H1 (cell line): ENCODE measurements at regions not wholly inside any gene's neighbourhood (a gene's known extent, or its start where the extent isn't known, plus 50 kb on each side); places are given as distances from the start of the nearest gene placed in this dataset.

ENCODE experiments used
- CTCF ChIA-PET: fragments of 300-600 bp; sonication (Branson Sonifier 250); formaldehyde crosslinking; loops from one replicate; lab custom pipeline; 2021; ENCODE audit not compliant: partially characterized antibody; lab: Charles Lee
- POLR2A ChIA-PET: fragments of 300-600 bp; sonication (Branson Sonifier 250); formaldehyde crosslinking; loops from one replicate; lab custom pipeline; 2021; ENCODE audit warnings: inconsistent platforms; ENCODE audit not compliant: partially characterized antibody; lab: Charles Lee
- DNase-seq, 2 experiments: peaks; one replicate each; pipeline versions ENCODE4 v3.0.0 to v3.0.0-alpha.2; 2010 to 2022; ENCODE audit warnings: low spot score in 2 of 2, low read depth in 1 of 2, mixed read lengths in 1 of 2
- FAIRE-seq: peaks from 2 replicates; lab custom pipeline; 2011; peaks lifted over from hg19 to GRCh38; lab: Jason Lieb, UNC
- H2AFZ ChIP-seq: 2 replicates; pipeline ENCODE4 v1.8.1; 2012; ENCODE audit warnings: low read length, inconsistent platforms
- H2AK5ac ChIP-seq: 2 replicates; pipeline ENCODE4 v1.6.1; 2013; ENCODE audit warnings: low read depth, low read length
- H2BK120ac ChIP-seq: replicated peaks from 2 replicates; pipeline ENCODE3; 2013; ENCODE audit warnings: low read depth, low read length, inconsistent platforms
- H2BK12ac ChIP-seq: 2 replicates; pipeline ENCODE4 v1.6.1; 2013; ENCODE audit warnings: low read depth, low read length
- H2BK15ac ChIP-seq: 2 replicates; pipeline ENCODE4 v1.6.1; 2013; ENCODE audit warnings: low read length
- H2BK20ac ChIP-seq: 2 replicates; pipeline ENCODE4 v1.6.1; 2013; ENCODE audit warnings: low read length
- H2BK5ac ChIP-seq: 2 replicates; pipeline ENCODE4 v1.6.1; 2013; ENCODE audit warnings: low read depth, low read length
- H3K14ac ChIP-seq: 2 replicates; pipeline ENCODE4 v1.6.1; 2013; ENCODE audit warnings: inconsistent platforms; ENCODE audit not compliant: insufficient read length
- H3K18ac ChIP-seq: 2 replicates; pipeline ENCODE4 v1.6.1; 2013; ENCODE audit warnings: low read length; ENCODE audit errors: extremely low read depth
- H3K23ac ChIP-seq: 2 replicates; pipeline ENCODE4 v1.6.1; 2013; ENCODE audit warnings: inconsistent platforms; ENCODE audit not compliant: insufficient read length
- H3K23me2 ChIP-seq: 2 replicates; pipeline ENCODE4 v1.6.1; 2013; ENCODE audit warnings: low read depth, low read length
- H3K27ac ChIP-seq: 2 replicates; pipeline ENCODE4 v1.6.1; 2011; ENCODE audit warnings: low read depth, low read length, inconsistent platforms
- H3K27me3 ChIP-seq, 4 experiments: replicated peaks in 1 of 4; 1 replicate in 1 of 4; 2 replicates in 3 of 4; pipeline versions ENCODE4 v1.6.1 to v1.8.1; 2011 to 2013; ENCODE audit warnings: low read length in 3 of 4, mild to moderate bottlenecking in 3 of 4, inconsistent platforms in 2 of 4, mixed read lengths in 2 of 4, moderate library complexity in 1 of 4; ENCODE audit not compliant: control insufficient read depth in 3 of 4, insufficient read depth in 3 of 4; ENCODE audit errors: extremely low read depth in 1 of 4
- H3K36me3 ChIP-seq, 4 experiments: 2 replicates each; pipeline versions ENCODE4 v1.6.1 to v1.8.1; 2011 to 2013; ENCODE audit warnings: mild to moderate bottlenecking in 4 of 4, low read length in 3 of 4, moderate library complexity in 2 of 4, control low read depth in 1 of 4, inconsistent platforms in 1 of 4; ENCODE audit not compliant: insufficient read depth in 4 of 4, control insufficient read depth in 2 of 4
- H3K4ac ChIP-seq: replicated peaks from 2 replicates; pipeline ENCODE3; 2013; ENCODE audit warnings: low read length, low read depth, mixed read lengths, inconsistent platforms; ENCODE audit not compliant: insufficient read length
- H3K4me1 ChIP-seq, 4 experiments: replicated peaks in 1 of 4; 1 replicate in 1 of 4; 2 replicates in 3 of 4; pipeline versions ENCODE4 v1.6.1 to v1.8.1; 2011 to 2013; ENCODE audit warnings: low read length in 3 of 4, inconsistent platforms in 2 of 4, mixed read lengths in 1 of 4; ENCODE audit not compliant: insufficient read depth in 4 of 4, control insufficient read depth in 3 of 4
- H3K4me2 ChIP-seq, 2 experiments: 2 replicates each; pipeline versions ENCODE4 v1.6.1 to v1.8.1; 2011 to 2013; ENCODE audit warnings: low read depth in 2 of 2, low read length in 2 of 2, control low read depth in 1 of 2, inconsistent platforms in 1 of 2, mild to moderate bottlenecking in 1 of 2; ENCODE audit not compliant: insufficient read depth in 1 of 2
- H3K4me3 ChIP-seq, 4 experiments: fragments of 200-600, 300-600 bp in 1 of 4; sonication (generic), shearing (Covaris generic), sonication (Bioruptor Twin) in 1 of 4; 2 replicates each; pipeline versions ENCODE4 v1.5.1 to v1.8.1; 2011 to 2016; ENCODE audit warnings: low read length in 4 of 4, low read depth in 3 of 4, control low read depth in 2 of 4, inconsistent platforms in 2 of 4, mild to moderate bottlenecking in 2 of 4, mixed read lengths in 1 of 4, moderate library complexity in 1 of 4; ENCODE audit not compliant: insufficient read depth in 2 of 4; ENCODE audit errors: extremely low read depth in 1 of 4
- H3K56ac ChIP-seq: replicated peaks from 2 replicates; pipeline ENCODE3; 2013; ENCODE audit warnings: low read depth, mild to moderate bottlenecking, mixed read lengths, low read length, inconsistent platforms; ENCODE audit not compliant: insufficient read length
- H3K79me1 ChIP-seq: 2 replicates; pipeline ENCODE4 v1.6.1; 2013; ENCODE audit warnings: low read depth, low read length, control low read depth
- H3K79me2 ChIP-seq, 2 experiments: 2 replicates each; pipeline versions ENCODE4 v1.6.1 to v1.8.1; 2012 to 2013; ENCODE audit warnings: low read length in 2 of 2, mild to moderate bottlenecking in 2 of 2, inconsistent platforms in 1 of 2; ENCODE audit not compliant: insufficient read depth in 2 of 2, control insufficient read depth in 1 of 2
- H3K9ac ChIP-seq, 4 experiments: replicated peaks in 1 of 4; 1 replicate in 1 of 4; 2 replicates in 3 of 4; pipeline versions ENCODE4 v1.6.1 to v1.8.1; 2011 to 2013; ENCODE audit warnings: low read depth in 3 of 4, low read length in 3 of 4, control low read depth in 2 of 4, mild to moderate bottlenecking in 2 of 4, moderate library complexity in 2 of 4, inconsistent platforms in 1 of 4; ENCODE audit errors: extremely low read depth in 1 of 4
- H3K9me3 ChIP-seq, 2 experiments: 2 replicates each; pipeline versions ENCODE4 v1.6.1 to v1.8.1; 2012 to 2013; ENCODE audit warnings: mild to moderate bottlenecking in 2 of 2, moderate library complexity in 2 of 2, control low read depth in 1 of 2, inconsistent platforms in 1 of 2, low read depth in 1 of 2, low read length in 1 of 2, mixed read lengths in 1 of 2; ENCODE audit not compliant: insufficient read depth in 2 of 2
- H4K20me1 ChIP-seq, 2 experiments: replicated peaks in 1 of 2; 2 replicates each; pipeline versions ENCODE3 to v1.8.1; 2011 to 2013; ENCODE audit warnings: inconsistent platforms in 2 of 2, low read length in 2 of 2, mild to moderate bottlenecking in 1 of 2; ENCODE audit not compliant: insufficient read depth in 2 of 2, control insufficient read depth in 1 of 2
- H4K5ac ChIP-seq: 2 replicates; pipeline ENCODE4 v1.6.1; 2013; ENCODE audit warnings: low read length, low read depth, mixed read lengths, inconsistent platforms; ENCODE audit not compliant: insufficient read length
- H4K8ac ChIP-seq: 2 replicates; pipeline ENCODE4 v1.8.0; 2013; ENCODE audit warnings: mild to moderate bottlenecking, moderate library complexity, low read length, inconsistent platforms; ENCODE audit not compliant: insufficient read depth; ENCODE audit errors: extremely low read depth
- H4K91ac ChIP-seq: replicated peaks from 2 replicates; pipeline ENCODE3; 2013; ENCODE audit warnings: low read length, mixed read lengths, inconsistent platforms; ENCODE audit not compliant: insufficient read length
- BACH1 ChIP-seq: IDR thresholded peaks from 2 replicates; pipeline ENCODE4 v1.6.1; 2012; ENCODE audit warnings: low read length, improper control_type of control experiment
- JUND ChIP-seq: IDR thresholded peaks from 2 replicates; pipeline ENCODE4 v1.6.1; 2011; ENCODE audit warnings: mild to moderate bottlenecking, improper control_type of control experiment, low read length
- KDM4A ChIP-seq: IDR thresholded peaks from one replicate; pipeline ENCODE4 v1.7.1; 2012; ENCODE audit warnings: low read depth, mild to moderate bottlenecking, moderate library complexity, low read length, inconsistent platforms; ENCODE audit not compliant: severe bottlenecking
- NANOG ChIP-seq: IDR thresholded peaks from 2 replicates; pipeline ENCODE4 v1.6.1; 2011; ENCODE audit warnings: low read length, low read depth, mild to moderate bottlenecking, inconsistent platforms; ENCODE audit not compliant: insufficient read depth, poor library complexity, severe bottlenecking
- SP2 ChIP-seq: IDR thresholded peaks from 2 replicates; pipeline ENCODE4 v1.6.1; 2012; ENCODE audit warnings: mild to moderate bottlenecking, low read length, inconsistent platforms
- SUZ12 ChIP-seq: fragments of 200-600 bp; sonication (generic); IDR thresholded peaks from 2 replicates; pipeline ENCODE4 v1.6.1; 2012; ENCODE audit warnings: mild to moderate bottlenecking, inconsistent platforms, low read length, moderate library complexity, mixed read lengths
- TAF7 ChIP-seq: optimal IDR thresholded peaks from 2 replicates; pipeline ENCODE3; 2011; ENCODE audit warnings: low read depth, mild to moderate bottlenecking, inconsistent platforms, low read length, moderate library complexity, borderline replicate concordance
- WGBS, 2 experiments: shearing (Covaris generic) in 1 of 2; methylation state at CpG; one replicate each; pipeline versions ENCODE4 v1.1.6 to v1.1.7; 2013 to 2015; ENCODE audit warnings: low lambda C conversion rate in 2 of 2, mixed read lengths in 2 of 2, inconsistent platforms in 1 of 2, low coverage in 1 of 2, missing lambda C conversion rate in 1 of 2; ENCODE audit not compliant: insufficient replicate concordance in 2 of 2, insufficient coverage in 1 of 2, insufficient read length in 1 of 2; ENCODE audit errors: extremely low coverage in 1 of 2, missing lambda C conversion rate in 1 of 2; 5-methylcytosine and 5-hydroxymethylcytosine counted together

GRCh38 chr2:121039679-121040078 lies 245.3 kb downstream of the TFCP2L1 start:
- H4K8ac ChIP-seq, result no peak overlapping the region
- H2BK15ac ChIP-seq, result no peak overlapping the region
- no peak for TF ChIP-seq SUZ12
- TF ChIP-seq KDM4A, result no peak
- no peak for TF ChIP-seq JUND
- no peak for TF ChIP-seq BACH1
- no peak for TF ChIP-seq SP2
- no peak for TF ChIP-seq NANOG
- no peak for TF ChIP-seq TAF7
- H4K20me1 ChIP-seq, result no peaks in the 10 kb centered on the region
- H3K56ac ChIP-seq, result no peak overlapping the region
- no peaks in the 10 kb centered on the region for H3K79me2 ChIP-seq
- H2AFZ ChIP-seq, result no peak overlapping the region
- H2BK5ac ChIP-seq, result no peak overlapping the region
- H3K27ac ChIP-seq, result no peak overlapping the region
- no peaks in the 10 kb centered on the region for H3K9me3 ChIP-seq
- no peak overlapping the region for H4K91ac ChIP-seq
- H3K23ac ChIP-seq, result no peak overlapping the region
- no peak overlapping the region for H3K4me2 ChIP-seq
- ChIA-PET POLR2A (interaction anchor here (1.2 kb wide), 1 partner anchor 35 kb away, joined by 7 read pairs; no protein-coding TSS in a partner anchor), CTCF (interaction anchor here (0.7 to 1.4 kb wide), 3 partner anchors 16 to 90 kb away, joined by 3 to 4 read pairs (median 4); no protein-coding TSS in a partner anchor)
- H3K27me3 ChIP-seq, result peaks cover 0 to under 1% (median 0%) of the 10 kb centered on the region in 4 experiments; a peak in 2 of 7 replicates
- H4K5ac ChIP-seq, result no peak overlapping the region
- H3K23me2 ChIP-seq, result no peaks in the 10 kb centered on the region
- DNase-seq (no peak), FAIRE-seq (no peak)
- H2AK5ac ChIP-seq, result no peak overlapping the region
- no peak overlapping the region for H2BK12ac ChIP-seq
- H3K18ac ChIP-seq, result no peak overlapping the region
- H3K14ac ChIP-seq, result no peak overlapping the region
- H3K4me1 ChIP-seq, result peaks cover 0 to 3% (median 0%) of the 10 kb centered on the region in 4 experiments; a peak in 1 of 7 replicates
- no peaks in the 10 kb centered on the region for H3K36me3 ChIP-seq
- no peak overlapping the region for H2BK120ac ChIP-seq
- H2BK20ac ChIP-seq, result no peak overlapping the region
- no peak overlapping the region for H3K4ac ChIP-seq
- no peak overlapping the region for H3K4me3 ChIP-seq
- no peak overlapping the region for H3K9ac ChIP-seq
- H3K79me1 ChIP-seq, result no peaks in the 10 kb centered on the region
- WGBS, 2 experiments, result 58% methylated on average over 3 of the region's 3 CpGs; no CpG with 5 or more reads in 1 of the 2 experiments
